ENCODE measurements at regions not wholly inside any gene's neighbourhood (a gene's known extent, or its start where the extent isn't known, plus 50 kb on each side); places are given as distances from the start of the nearest gene placed in this dataset.

DNA sequence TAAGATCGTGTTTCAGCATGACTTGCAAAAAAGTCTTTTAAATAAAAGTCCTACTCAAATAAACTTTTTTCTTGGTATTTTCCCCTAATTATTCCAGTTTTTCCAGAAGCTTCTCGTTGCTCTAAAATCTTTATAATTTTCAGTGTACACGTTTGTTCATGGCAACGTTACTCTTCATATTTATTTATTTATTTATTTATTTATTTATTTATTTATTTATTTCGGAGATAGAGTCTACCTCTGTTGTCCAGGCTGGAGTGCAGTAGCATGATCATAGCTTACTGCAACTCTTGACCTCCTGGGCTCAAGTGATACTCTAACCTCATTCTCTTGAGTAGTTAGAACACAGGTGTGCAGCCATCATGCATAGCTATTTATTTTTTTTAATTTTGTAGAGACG lies 438.3 kb upstream of the MDGA2 start (continued):
- TF ChIP-seq, protein P1, sequence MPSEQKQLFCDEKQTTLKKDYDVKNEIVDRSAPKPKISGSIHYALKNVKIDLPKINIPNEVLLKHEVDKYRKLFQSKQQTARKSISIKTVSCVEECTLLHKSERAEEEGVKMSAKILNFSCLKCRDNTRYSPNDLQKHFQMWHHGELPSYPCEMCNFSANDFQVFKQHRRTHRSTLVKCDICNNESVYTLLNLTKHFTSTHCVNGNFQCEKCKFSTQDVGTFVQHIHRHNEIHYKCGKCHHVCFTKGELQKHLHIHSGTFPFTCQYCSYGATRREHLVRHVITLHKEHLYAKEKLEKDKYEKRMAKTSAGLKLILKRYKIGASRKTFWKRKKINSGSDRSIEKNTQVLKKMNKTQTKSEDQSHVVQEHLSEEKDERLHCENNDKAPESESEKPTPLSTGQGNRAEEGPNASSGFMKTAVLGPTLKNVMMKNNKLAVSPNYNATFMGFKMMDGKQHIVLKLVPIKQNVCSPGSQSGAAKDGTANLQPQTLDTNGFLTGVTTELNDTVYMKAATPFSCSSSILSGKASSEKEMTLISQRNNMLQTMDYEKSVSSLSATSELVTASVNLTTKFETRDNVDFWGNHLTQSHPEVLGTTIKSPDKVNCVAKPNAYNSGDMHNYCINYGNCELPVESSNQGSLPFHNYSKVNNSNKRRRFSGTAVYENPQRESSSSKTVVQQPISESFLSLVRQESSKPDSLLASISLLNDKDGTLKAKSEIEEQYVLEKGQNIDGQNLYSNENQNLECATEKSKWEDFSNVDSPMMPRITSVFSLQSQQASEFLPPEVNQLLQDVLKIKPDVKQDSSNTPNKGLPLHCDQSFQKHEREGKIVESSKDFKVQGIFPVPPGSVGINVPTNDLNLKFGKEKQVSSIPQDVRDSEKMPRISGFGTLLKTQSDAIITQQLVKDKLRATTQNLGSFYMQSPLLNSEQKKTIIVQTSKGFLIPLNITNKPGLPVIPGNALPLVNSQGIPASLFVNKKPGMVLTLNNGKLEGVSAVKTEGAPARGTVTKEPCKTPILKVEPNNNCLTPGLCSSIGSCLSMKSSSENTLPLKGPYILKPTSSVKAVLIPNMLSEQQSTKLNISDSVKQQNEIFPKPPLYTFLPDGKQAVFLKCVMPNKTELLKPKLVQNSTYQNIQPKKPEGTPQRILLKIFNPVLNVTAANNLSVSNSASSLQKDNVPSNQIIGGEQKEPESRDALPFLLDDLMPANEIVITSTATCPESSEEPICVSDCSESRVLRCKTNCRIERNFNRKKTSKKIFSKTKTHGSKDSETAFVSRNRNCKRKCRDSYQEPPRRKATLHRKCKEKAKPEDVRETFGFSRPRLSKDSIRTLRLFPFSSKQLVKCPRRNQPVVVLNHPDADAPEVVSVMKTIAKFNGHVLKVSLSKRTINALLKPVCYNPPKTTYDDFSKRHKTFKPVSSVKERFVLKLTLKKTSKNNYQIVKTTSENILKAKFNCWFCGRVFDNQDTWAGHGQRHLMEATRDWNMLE (tag by site-specific recombination; conservative IDR thresholded peaks at IDR 0.05; ENCODE audit: low read depth) = peak; percentile 63
- no peak for TF ChIP-seq ZNF302 (tag by site-specific recombination; IDR thresholded peaks at IDR 0.05; ENCODE audit: low read depth)
- no peak for TF ChIP-seq ZNF341 (tag by site-specific recombination; IDR thresholded peaks at IDR 0.05; ENCODE audit: low read depth)
- TF ChIP-seq PRDM1 (tag by site-specific recombination; IDR thresholded peaks at IDR 0.05) = no peak
- TF ChIP-seq ZNF426 (tag by site-specific recombination; IDR thresholded peaks at IDR 0.05) = peak; percentile 59
- TF ChIP-seq ZNF529 (tag by site-specific recombination; IDR thresholded peaks at IDR 0.05; ENCODE audit: insufficient replicate concordance) = no peak
- peak; percentile 39; the same call in 1 of the 2 replicates for TF ChIP-seq ZBTB8A (tag by site-specific recombination; IDR thresholded peaks at IDR 0.05)
- no peak for TF ChIP-seq SETDB1 (IDR thresholded peaks at IDR 0.05; ENCODE audit: insufficient read length, low read length)
- peak; percentile 8; the same call in 1 of the 2 replicates for TF ChIP-seq ZNF140 (tag by site-specific recombination; IDR thresholded peaks at IDR 0.05)

DNA sequence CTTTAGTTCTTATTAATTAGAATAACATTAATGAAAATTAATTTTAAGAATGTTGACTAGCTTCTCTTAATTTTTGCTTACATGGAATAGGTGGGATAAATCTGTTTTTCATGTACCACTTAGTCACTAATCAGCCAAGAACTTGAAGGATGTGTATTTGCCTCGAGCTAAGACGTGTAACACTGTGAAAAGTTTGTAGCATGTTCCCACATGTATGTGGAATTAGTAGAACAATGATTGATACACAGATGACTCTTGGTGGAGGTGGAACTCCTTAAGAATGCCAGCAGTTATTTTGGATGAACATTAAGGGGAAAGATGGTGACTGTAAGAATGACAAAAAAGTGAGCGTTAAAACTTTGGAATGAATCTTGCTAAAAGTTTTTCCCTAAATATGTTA lies 435.7 kb upstream of the MDGA2 start:
- Histone ChIP-seq H3K9me3 (ENCODE audit: control insufficient read depth, insufficient read depth, low read depth, low read length) (no peaks in the 10 kb centered on the region), H3K4me1 (ENCODE audit: control insufficient read depth, insufficient read depth, low read length) (no peaks in the 10 kb centered on the region), H3K27ac (ENCODE audit: extremely low read depth, low read depth, low read length) (no peak overlapping the region), H3K4me3 (ENCODE audit: low read depth, low read length) (no peak overlapping the region), H3K36me3 (ENCODE audit: control insufficient read depth in 2 of 2, insufficient read depth in 1 of 2, low read length in 2 of 2) (no peaks in the 10 kb centered on the region)
- ChIA-PET POLR2A (no interaction called here), CTCF (no interaction called here)
- TF ChIP-seq HOXA7 (CRISPR knock-in tag; IDR thresholded peaks at IDR 0.05; ENCODE audit: borderline replicate concordance) (no peak), ZSCAN30 (tag by site-specific recombination; IDR thresholded peaks at IDR 0.05) (no peak), ZBTB7A (tag by site-specific recombination; IDR thresholded peaks at IDR 0.05; ENCODE audit: low read depth) (no peak), ZNF670 (tag by site-specific recombination; IDR thresholded peaks at IDR 0.05; ENCODE audit: low read depth) (no peak), ZNF341 (tag by site-specific recombination; IDR thresholded peaks at IDR 0.05; ENCODE audit: low read depth) (no peak), ZNF623 (tag by site-specific recombination; IDR thresholded peaks at IDR 0.05) (no peak), SALL2 (tag by site-specific recombination; IDR thresholded peaks at IDR 0.05; ENCODE audit: borderline replicate concordance) (no peak), OSR2 (tag by site-specific recombination; IDR thresholded peaks at IDR 0.05) (no peak), YY1 (tag by site-specific recombination; IDR thresholded peaks at IDR 0.05) (no peak), ZNF112 (tag by site-specific recombination; IDR thresholded peaks at IDR 0.05) (no peak), ZNF274 (IDR thresholded peaks at IDR 0.05; ENCODE audit: low read length) (no peak), ZNF274 (tag by site-specific recombination; IDR thresholded peaks at IDR 0.05; ENCODE audit: borderline replicate concordance) (no peak), ZNF292 (tag by site-specific recombination; IDR thresholded peaks at IDR 0.05; ENCODE audit: borderline replicate concordance, low read depth) (no peak), KLF8 (tag by site-specific recombination; IDR thresholded peaks at IDR 0.05) (no peak)
- TF ChIP-seq, protein P2, sequence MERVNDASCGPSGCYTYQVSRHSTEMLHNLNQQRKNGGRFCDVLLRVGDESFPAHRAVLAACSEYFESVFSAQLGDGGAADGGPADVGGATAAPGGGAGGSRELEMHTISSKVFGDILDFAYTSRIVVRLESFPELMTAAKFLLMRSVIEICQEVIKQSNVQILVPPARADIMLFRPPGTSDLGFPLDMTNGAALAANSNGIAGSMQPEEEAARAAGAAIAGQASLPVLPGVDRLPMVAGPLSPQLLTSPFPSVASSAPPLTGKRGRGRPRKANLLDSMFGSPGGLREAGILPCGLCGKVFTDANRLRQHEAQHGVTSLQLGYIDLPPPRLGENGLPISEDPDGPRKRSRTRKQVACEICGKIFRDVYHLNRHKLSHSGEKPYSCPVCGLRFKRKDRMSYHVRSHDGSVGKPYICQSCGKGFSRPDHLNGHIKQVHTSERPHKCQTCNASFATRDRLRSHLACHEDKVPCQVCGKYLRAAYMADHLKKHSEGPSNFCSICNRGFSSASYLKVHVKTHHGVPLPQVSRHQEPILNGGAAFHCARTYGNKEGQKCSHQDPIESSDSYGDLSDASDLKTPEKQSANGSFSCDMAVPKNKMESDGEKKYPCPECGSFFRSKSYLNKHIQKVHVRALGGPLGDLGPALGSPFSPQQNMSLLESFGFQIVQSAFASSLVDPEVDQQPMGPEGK (tag by site-specific recombination; IDR thresholded peaks at IDR 0.05) = no peak
- TF ChIP-seq, protein P3, sequence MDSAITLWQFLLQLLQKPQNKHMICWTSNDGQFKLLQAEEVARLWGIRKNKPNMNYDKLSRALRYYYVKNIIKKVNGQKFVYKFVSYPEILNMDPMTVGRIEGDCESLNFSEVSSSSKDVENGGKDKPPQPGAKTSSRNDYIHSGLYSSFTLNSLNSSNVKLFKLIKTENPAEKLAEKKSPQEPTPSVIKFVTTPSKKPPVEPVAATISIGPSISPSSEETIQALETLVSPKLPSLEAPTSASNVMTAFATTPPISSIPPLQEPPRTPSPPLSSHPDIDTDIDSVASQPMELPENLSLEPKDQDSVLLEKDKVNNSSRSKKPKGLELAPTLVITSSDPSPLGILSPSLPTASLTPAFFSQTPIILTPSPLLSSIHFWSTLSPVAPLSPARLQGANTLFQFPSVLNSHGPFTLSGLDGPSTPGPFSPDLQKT (IDR thresholded peaks at IDR 0.05; ENCODE audit: borderline replicate concordance, low read depth, low read length) = no peak
